ENCODE measurements at regions not wholly inside any gene's neighbourhood (a gene's known extent, or its start where the extent isn't known, plus 50 kb on each side); places are given as distances from the start of the nearest gene placed in this dataset.

GRCh38 chr6:76247527-76247926 lies 175.1 kb upstream of the IMPG1 start:
- Histone ChIP-seq H3K79me2 (ENCODE audit: insufficient read depth, low read length) (no peaks in the 10 kb centered on the region), H3K4me2 (ENCODE audit: low read length) (no peak overlapping the region), H4K20me1 (ENCODE audit: insufficient read depth) (no peaks in the 10 kb centered on the region), H3K4me3 (replicated peaks in 1 of 2; ENCODE audit: low read depth in 1 of 2, low read length in 2 of 2) (no peak overlapping the region), H3K9me3 (ENCODE audit: control insufficient read depth in 1 of 2, insufficient read depth in 1 of 2, low read depth in 1 of 2, low read length in 2 of 2) (no peaks in the 10 kb centered on the region), H3K4me1 (ENCODE audit: control insufficient read depth in 1 of 2, insufficient read depth in 2 of 2, low read length in 2 of 2) (no peaks in the 10 kb centered on the region), H3K27ac (ENCODE audit: low read depth, low read length) (no peak overlapping the region), H3K36me3 (ENCODE audit: control insufficient read depth in 1 of 2, insufficient read depth in 2 of 2, low read length in 2 of 2) (no peaks in the 10 kb centered on the region), H2AFZ (ENCODE audit: low read depth, low read length, poor library complexity, severe bottlenecking) (no peak overlapping the region), H3K9me2 (ENCODE audit: insufficient read depth) (no peaks in the 10 kb centered on the region), H3K27me3 (ENCODE audit: insufficient read depth, low read length) (no peaks in the 10 kb centered on the region), H3K9ac (ENCODE audit: low read length) (no peak overlapping the region)
- POLR2A ChIA-PET, result no interaction called here
- TF ChIP-seq ZFX (IDR thresholded peaks at IDR 0.05) (no peak), EGR1 (IDR thresholded peaks at IDR 0.05; ENCODE audit: low read depth) (no peak), ELF1 (IDR thresholded peaks at IDR 0.05; ENCODE audit: borderline replicate concordance, low read depth) (no peak), POLR2A (IDR thresholded peaks at IDR 0.05; ENCODE audit: borderline replicate concordance, extremely low read depth, insufficient read depth, insufficient read length) (no peak), RAD21 (IDR thresholded peaks at IDR 0.05; ENCODE audit: low read depth) (no peak), FOSL1 (IDR thresholded peaks at IDR 0.05; ENCODE audit: low read depth) (no peak), ATF3 (IDR thresholded peaks at IDR 0.05) (no peak), POLR2AphosphoS5 (IDR thresholded peaks at IDR 0.05; ENCODE audit: low read depth, low read length) (no peak), REST (IDR thresholded peaks at IDR 0.05; ENCODE audit: low read depth) (no peak), CBX3 (IDR thresholded peaks at IDR 0.05; ENCODE audit: low read depth) (no peak)
- BruUV-seq (replicated peaks), result no TSS peak
- intact Hi-C loops (cut with micrococcal nuclease), result no loop called here
- CTCF ChIA-PET, result no interaction called here
- RAD21 ChIA-PET (ENCODE audit: low non-redundant PET in 1 of 2, low total read pairs in 2 of 2, uncharacterized antibody in 2 of 2, unreplicated experiment in 2 of 2), result no interaction called here
- no peak for DNase-seq (ENCODE audit: low read depth, low spot score)
- ATAC-seq, result no peak

Measured in HCT116 (cell line).